GM12878 (cell line): ENCODE measurements at regions not wholly inside any gene's neighbourhood (a gene's known extent, or its start where the extent isn't known, plus 50 kb on each side); places are given as distances from the start of the nearest gene placed in this dataset.

Experiments used
- ATF3 ChIP-seq: IDR thresholded peaks from 2 replicates; pipeline ENCODE4 v1.6.1; 2011; ENCODE audit warnings: low read depth, mild to moderate bottlenecking, low read length, moderate library complexity, borderline replicate concordance; ENCODE audit errors: extremely low read depth
- E4F1 ChIP-seq: fragments of 450-650 bp; IDR thresholded peaks from 2 replicates; pipeline ENCODE4 v1.6.1; 2018; ENCODE audit warnings: borderline replicate concordance, mild to moderate bottlenecking; ENCODE audit not compliant: partially characterized antibody
- GATAD2B ChIP-seq: fragments of 450-650 bp; conservative IDR thresholded peaks from 2 replicates; pipeline ENCODE4 v1.6.1; 2017; ENCODE audit warnings: low read depth, mild to moderate bottlenecking, moderate library complexity
- JUND ChIP-seq: IDR thresholded peaks from 2 replicates; pipeline ENCODE4 v1.6.1; 2012; ENCODE audit warnings: low read depth, mild to moderate bottlenecking, low read length, improper control_type of control experiment, moderate library complexity
- KDM1A ChIP-seq: fragments of 200-600 bp; sonication (generic); IDR thresholded peaks from 2 replicates; pipeline ENCODE4 v1.6.1; 2016; ENCODE audit warnings: borderline replicate concordance
- MEF2B ChIP-seq: fragments of 450-650 bp; IDR thresholded peaks from 2 replicates; pipeline ENCODE4 v1.6.1; 2018; ENCODE audit warnings: mild to moderate bottlenecking, moderate library complexity; ENCODE audit not compliant: partially characterized antibody, poor library complexity, severe bottlenecking
- POLR2AphosphoS5 ChIP-seq: IDR thresholded peaks from 2 replicates; pipeline ENCODE4 v1.6.1; 2011; ENCODE audit warnings: mild to moderate bottlenecking, low read length, inconsistent platforms
- RELB ChIP-seq: fragments of 450-650 bp; IDR thresholded peaks from 2 replicates; pipeline ENCODE4 v1.6.1; 2017; ENCODE audit warnings: low read depth, mild to moderate bottlenecking, moderate library complexity
- SREBF2 ChIP-seq: IDR thresholded peaks from 2 replicates; pipeline ENCODE4 v1.6.1; 2012; ENCODE audit warnings: mild to moderate bottlenecking, low read length
- TCF3 ChIP-seq: IDR thresholded peaks from 2 replicates; pipeline ENCODE4 v1.6.1; 2012; ENCODE audit warnings: low read depth, mild to moderate bottlenecking, low read length, borderline replicate concordance; ENCODE audit not compliant: insufficient read depth
- ZNF687 ChIP-seq: fragments of 450-650 bp; IDR thresholded peaks from 2 replicates; pipeline ENCODE4 v1.6.1; 2017; ENCODE audit warnings: mild to moderate bottlenecking, moderate library complexity

GRCh38 chr4:36712013-36712412, 430.6 kb downstream of the DTHD1 start (continued):
- TF ChIP-seq ATF3 (no peak), POLR2AphosphoS5 (no peak), TCF3 (no peak), GATAD2B (no peak), RELB (no peak), SREBF2 (no peak), MEF2B (no peak), ZNF687 (no peak), KDM1A (no peak), E4F1 (no peak), JUND (no peak)
- TF ChIP-seq, all 136 proteins: peak for 0
